Ureter (tissue), 1 donor: ENCODE measurements at regions not wholly inside any gene's neighbourhood (a gene's known extent, or its start where the extent isn't known, plus 50 kb on each side); places are given as distances from the start of the nearest gene placed in this dataset.

Source experiments
- DNase-seq: peaks from one replicate; pipeline ENCODE4 v3.0.0-alpha.2; 2020; ENCODE audit warnings: low spot score
- donor health status: DM: yes; HTN: yes; CAD: no.

DNA sequence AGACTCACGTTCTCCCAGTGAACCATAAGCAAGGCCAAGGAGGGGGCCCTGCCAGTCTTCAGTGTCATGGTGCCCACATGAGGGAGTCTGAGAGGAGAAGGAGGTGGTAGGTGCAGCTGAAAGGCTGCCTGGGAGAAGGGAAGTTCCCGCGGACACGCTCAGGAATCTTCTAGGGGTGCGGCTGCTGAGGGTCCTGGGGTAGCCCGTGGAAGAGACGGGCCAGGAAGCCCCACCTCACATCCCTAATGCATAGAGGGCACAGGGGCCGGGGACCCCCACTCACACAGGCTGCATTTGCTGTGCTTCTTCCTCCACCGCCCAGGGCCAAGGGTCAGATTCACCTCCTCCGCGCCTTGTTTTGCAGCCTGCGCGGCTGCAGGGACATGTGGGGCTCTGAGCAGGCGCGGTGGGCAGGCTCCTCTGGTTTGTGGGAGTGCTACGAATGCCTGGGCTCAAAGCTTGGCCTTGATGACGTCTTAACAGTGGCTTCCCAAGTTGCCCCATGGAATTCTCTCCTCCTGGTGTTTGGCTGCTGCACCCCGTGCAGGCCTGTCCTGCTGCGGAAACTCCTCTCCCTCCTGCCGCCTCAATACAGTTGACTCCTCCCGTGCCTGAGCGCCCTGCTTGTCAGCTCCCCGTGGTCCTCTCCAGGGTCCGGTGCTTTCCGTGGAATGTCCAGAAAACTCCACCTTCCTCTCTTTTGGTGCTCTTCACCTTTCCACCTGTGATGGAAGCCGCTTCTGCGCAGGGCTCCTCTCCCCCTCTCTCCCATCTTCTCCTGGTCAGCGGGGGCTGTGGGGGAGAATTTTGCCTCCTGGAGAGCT lies 95.7 kb downstream of the VAPA start:
- DNase-seq, result peak; percentile 38

DNA sequence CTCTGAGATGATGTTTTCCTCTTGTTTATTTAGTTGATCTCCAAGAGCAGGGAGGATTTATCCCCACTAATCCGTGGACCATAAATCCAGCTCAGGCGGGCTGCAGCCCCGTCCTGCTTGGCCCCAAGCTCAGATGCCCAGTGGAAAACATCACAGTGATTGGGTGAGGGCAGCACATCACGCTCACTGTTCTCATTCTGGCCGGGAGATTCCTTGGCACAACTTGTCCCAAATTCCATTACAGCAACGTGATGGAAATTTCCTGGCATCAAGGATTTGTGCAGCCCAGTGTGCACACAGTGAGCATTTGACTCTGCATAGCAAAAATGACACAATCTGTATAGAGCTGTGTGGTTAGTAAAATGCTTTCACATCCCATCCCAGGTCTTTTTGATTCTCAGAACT lies 96.8 kb downstream of the VAPA start:
- DNase-seq, result peak; percentile 81

DNA sequence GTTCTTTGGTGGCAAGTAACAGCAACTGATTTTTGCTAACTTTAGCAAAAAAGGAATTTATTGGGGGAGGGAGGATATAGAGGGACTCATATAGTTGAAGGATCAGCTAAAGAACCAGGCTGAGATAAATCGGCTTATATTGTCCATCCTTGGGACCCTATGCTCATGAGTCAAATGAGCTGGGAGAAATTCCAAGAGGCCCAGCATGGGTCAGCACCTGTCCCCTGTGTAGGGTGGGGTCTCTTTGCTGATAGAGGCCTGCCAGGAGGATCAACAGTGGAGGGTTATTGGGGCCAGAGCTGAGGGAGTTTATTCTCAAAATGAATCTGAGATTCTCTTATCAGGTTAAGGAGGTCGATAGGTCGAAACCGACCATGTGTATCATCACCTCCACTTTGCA lies 97.2 kb downstream of the VAPA start:
- DNase-seq, result peak; percentile 35

DNA sequence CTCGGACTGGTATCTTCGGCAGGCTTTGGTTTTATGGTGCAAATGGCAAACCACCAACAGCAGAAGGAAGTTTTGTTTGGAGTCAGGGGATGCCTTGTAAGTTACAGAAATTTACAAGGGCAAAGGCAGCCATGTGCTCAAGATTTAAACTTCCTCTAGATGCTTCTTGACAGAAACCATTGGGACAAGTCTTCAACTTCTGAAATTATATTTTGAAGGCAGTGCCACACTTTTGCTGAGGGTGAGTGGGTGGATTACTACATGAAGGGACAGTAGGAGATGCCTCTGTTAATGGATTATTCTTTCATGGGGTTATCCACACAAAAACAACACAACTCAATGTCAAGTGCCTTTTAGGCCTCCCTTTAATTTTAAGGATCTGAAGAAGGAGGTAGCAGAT lies 97.9 kb downstream of the VAPA start:
- DNase-seq, result peak; percentile 8

DNA sequence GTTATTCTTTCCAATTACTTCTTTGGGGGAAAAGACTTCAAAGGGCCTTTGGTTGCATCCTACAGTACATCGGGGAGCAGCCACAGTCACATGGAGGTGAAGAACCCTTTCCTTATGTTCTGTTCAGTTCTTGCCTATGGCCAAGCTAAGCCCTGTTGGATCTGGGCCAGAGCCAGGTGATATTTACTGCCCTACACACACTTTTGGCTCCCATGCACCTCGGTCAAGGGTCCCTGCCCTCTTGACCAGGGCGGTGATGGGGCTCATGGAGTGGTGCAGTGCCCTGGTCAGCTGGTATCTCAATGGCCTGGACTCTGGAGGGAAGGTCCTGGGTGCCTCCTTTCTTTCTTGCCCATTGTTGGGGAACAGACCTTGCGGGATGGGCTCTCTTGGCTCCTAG lies 98.7 kb downstream of the VAPA start:
- no peak for DNase-seq

GRCh38 chr18:10013621-10014543 lies 100.1 kb downstream of the VAPA start:
- no peak for DNase-seq

DNA sequence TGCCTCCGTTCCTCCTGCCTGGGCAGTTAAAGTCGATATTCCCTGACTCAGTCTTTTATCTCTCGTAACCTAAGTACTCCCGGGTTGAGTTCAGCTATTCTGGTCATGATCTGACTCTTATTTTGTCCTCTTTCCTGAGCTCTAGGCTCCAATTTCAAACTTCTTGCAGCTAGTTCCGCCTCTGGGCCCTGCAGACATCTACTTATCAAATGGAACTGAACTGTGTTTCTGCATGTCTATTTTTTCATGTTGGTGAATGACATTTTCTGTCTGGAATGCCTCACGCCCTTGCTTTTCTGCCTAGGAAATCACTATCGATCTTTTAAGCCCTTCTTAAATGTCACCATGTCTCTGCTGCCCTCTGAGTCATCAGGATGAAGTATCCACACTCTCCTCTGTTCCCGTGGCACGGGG lies 101.5 kb downstream of the VAPA start:
- DNase-seq, result no peak

DNA sequence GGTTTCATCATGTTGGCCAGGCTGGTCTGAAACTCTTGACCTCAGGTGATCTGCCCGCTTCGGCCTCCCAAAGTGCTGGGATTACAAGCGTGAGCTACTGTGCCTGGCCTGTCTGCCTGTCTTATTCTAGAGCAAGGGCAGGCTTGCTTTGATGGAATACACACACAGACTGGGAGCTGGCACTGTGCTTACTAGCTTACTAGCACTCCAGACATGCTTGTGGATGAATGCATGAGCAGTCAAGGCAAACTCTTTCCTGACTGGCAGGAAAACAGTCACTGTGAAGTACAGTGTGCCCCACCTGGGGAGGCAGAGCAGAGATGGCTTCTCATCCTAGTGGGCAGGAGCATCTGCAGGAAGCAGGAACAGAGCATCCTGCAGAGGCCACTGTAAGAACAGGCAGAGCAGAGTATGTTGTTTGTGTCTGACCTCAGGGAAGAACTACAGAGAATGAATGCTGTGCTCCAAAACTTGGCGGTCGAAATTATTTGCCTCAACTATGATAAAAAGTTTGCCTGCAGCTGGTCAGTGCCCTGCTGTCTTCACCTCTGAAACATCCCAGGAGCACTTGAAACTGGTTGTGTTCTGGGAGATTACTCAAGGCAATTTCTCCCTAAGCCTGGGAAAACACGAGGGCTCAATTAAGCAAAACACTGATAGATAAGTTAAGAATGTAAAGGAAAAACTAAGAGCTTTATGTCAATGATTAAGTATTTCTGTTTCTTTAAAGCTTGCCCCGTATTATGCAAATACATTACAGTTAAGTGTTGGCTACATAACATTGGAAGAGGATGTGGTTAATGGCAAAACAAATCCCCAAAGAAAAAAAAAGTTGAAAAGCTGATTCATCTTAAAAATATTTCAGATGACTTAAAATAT lies 102.4 kb downstream of the VAPA start:
- no peak for DNase-seq

DNA sequence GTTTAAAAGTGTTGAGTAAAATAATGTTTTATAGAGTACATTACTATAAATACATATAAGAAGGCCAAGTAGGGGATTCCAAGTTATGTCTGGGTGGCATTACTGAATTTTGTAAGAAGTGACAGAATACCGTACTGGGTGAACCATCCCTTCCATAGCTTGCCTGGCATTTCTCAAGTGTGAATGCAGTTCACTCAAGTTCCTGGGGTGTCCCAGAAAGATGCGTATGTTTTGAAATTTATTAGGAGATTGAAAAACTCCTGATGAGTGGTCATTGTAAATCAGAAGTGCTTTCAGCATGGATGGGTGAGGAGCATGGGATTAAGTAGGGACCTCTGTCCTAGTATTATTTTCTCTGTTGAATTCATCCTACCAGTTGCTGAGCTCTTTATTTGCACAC lies 103.2 kb downstream of the VAPA start:
- DNase-seq, result peak; percentile 13

GRCh38 chr18:10018289-10018688 lies 104.5 kb downstream of the VAPA start:
- peak; percentile 25 for DNase-seq

GRCh38 chr18:10020171-10020570 lies 106.4 kb downstream of the VAPA start:
- DNase-seq, result peak; percentile 15

DNA sequence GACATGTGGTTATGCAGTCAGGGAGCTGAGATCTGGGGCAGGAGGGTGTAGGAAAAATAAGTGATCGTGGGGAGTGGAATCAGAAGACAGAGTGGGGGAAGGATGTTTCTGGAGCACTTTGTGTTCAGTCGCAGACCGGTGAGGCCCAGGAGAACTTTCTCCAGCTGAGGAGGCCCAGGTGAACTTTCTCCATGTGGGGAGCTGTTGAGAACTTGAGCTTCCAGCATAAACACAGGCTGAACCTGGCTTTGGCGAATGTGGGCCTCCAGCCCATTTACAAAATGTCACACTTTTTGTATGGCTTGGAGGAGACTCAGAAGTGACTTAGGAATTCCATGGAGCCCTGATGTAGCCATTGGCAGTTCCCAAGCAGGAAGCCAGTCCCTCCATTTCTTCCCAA lies 108.5 kb downstream of the VAPA start:
- peak; percentile 14 for DNase-seq

DNA sequence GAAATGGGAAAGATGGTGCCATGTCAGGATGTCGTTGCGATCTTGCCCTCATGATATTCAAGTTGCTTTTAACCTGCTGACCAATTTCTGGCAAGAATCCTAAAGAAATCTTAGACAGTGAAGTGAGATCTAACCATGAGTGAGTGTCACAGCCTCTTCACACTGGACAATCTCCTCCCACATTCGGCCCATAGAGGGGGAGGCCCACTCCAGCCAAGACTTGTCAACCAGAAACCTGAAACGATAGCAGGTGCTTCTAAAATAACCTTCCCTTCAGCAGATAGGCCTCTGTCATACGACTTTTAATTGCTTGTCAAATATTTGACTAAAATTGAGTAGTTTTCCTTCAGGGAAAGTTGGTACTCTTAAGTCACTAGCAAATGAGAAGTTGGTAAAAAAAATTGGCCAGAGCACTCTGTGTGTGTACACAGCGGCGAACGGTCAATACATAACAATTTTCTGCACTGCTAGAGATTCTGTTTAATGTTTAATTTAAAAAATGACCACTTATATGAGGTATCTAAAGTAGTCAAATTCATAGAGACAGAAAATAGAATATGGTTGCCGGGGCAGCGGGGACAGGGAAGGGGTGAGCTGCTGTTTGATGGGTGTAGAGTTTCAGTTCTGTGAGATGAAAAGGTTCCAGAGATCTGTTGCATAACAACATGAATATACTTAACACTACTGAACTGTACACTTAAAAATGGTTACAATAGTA lies 110.2 kb downstream of the VAPA start:
- DNase-seq, result peak; percentile 12

GRCh38 chr18:10025711-10026670 lies 112.2 kb downstream of the VAPA start:
- DNase-seq, result no peak

DNA sequence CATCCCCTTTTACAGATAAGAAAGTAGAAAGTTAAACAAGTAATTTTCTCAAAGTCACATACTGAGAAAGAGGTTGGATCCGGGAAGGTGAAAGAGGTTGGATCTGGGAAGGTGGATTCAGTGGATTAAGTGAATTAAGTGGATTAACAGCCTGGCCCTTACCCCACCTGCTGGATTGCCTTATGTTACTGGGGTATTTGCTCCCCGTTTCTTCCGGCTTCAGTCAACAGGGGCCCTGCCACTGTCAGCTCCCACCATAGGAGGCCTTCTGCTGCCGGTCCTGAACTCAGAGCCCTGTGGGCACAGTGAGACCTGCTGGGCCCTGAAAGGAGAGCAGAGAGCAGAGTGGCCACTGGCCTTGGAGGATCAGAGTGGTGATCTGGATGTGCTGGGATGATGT lies 113.2 kb downstream of the VAPA start:
- no peak for DNase-seq

GRCh38 chr18:10027461-10027860 lies 113.6 kb downstream of the VAPA start:
- no peak for DNase-seq

- DNase-seq, result no peak
Measured at GRCh38 chr18:10029711-10030110, 115.9 kb downstream of the VAPA start.

GRCh38 chr18:10030816-10031541 lies 117.2 kb downstream of the VAPA start:
- DNase-seq, result no peak

GRCh38 chr18:10032331-10033015 lies 118.7 kb downstream of the VAPA start:
- DNase-seq, result no peak
